AG09319 (cell line): ENCODE measurements at regions not wholly inside any gene's neighbourhood (a gene's known extent, or its start where the extent isn't known, plus 50 kb on each side); places are given as distances from the start of the nearest gene placed in this dataset.
"Not testable (repeated sequence)": the region's sequence is repeated elsewhere in the genome, so short reads cannot be mapped to it uniquely, and the experiment has no call there.

Experiments used
- DNase-seq: peaks from one replicate; pipeline ENCODE4 v3.0.0-alpha.2; 2010; ENCODE audit warnings: low read depth; ENCODE audit errors: extremely low read depth
- CTCF ChIP-seq: IDR thresholded peaks from 2 replicates; pipeline ENCODE4 v1.5.1; 2011; ENCODE audit warnings: low read depth, mild to moderate bottlenecking, inconsistent platforms, low read length, moderate library complexity

- no peak for DNase-seq
- TF ChIP-seq CTCF = no peak
Observed at GRCh38 chr6:137977814-137978213, 110.8 kb downstream of the TNFAIP3 start.

- no peak for DNase-seq
- no peak for TF ChIP-seq CTCF
Observed at GRCh38 chr6:137978252-137978896, 111.3 kb downstream of the TNFAIP3 start.

GRCh38 chr6:137979263-137979662 lies 112.2 kb downstream of the TNFAIP3 start:
- DNase-seq = not testable (repeated sequence)

GRCh38 chr6:137980777-137981176 lies 113.7 kb downstream of the TNFAIP3 start:
- TF ChIP-seq CTCF = no peak
- no peak for DNase-seq

GRCh38 chr6:137981758-137982157 lies 114.7 kb downstream of the TNFAIP3 start:
- no peak for TF ChIP-seq CTCF
- no peak for DNase-seq

- no peak for TF ChIP-seq CTCF
- DNase-seq = no peak
Observed at GRCh38 chr6:137982418-137983189, 115.5 kb downstream of the TNFAIP3 start.

- TF ChIP-seq CTCF = no peak
- DNase-seq = no peak
Observed at GRCh38 chr6:137983269-137983668, 116.2 kb downstream of the TNFAIP3 start.

GRCh38 chr6:137989664-137990063 lies 117.6 kb downstream of the PERP start:
- no peak for DNase-seq
- no peak for TF ChIP-seq CTCF
